Midbrain (tissue), 1 donor: ENCODE measurements at regions not wholly inside any gene's neighbourhood (a gene's known extent, or its start where the extent isn't known, plus 50 kb on each side); places are given as distances from the start of the nearest gene placed in this dataset.

Source experiments
- DNase-seq: peaks from one replicate; lab custom pipeline; 2025; lab: John Stamatoyannopoulos, UW

GRCh38 chr1:93013145-93014065 lies 52.1 kb upstream of the DIPK1A start:
- DNase-seq = no peak

GRCh38 chr1:93014168-93014567 lies 52.9 kb upstream of the DIPK1A start:
- no peak for DNase-seq

- no peak for DNase-seq
These were observed 54.3 kb upstream of the DIPK1A start for GRCh38 chr1:93015590-93015989.

GRCh38 chr1:93016171-93016570 lies 54.9 kb upstream of the DIPK1A start:
- no peak for DNase-seq

- peak; percentile 20 for DNase-seq
These were observed 57.4 kb upstream of the MTF2 start for GRCh38 chr1:93021539-93022134.

- no peak for DNase-seq
These were observed 56.5 kb upstream of the MTF2 start for GRCh38 chr1:93022580-93022979.

GRCh38 chr1:93023281-93023680 lies 55.8 kb upstream of the MTF2 start:
- no peak for DNase-seq

- DNase-seq = no peak
These were observed 53.5 kb upstream of the MTF2 start for GRCh38 chr1:93025572-93025971.

- DNase-seq = no peak
These were observed 50.5 kb upstream of the MTF2 start for GRCh38 chr1:93028542-93028941.
